Ascending aorta (tissue), 2 donors: ENCODE measurements at regions not wholly inside any gene's neighbourhood (a gene's known extent, or its start where the extent isn't known, plus 50 kb on each side); places are given as distances from the start of the nearest gene placed in this dataset.

ENCODE experiments used
- DNase-seq, 2 donors: peaks; one replicate each; pipeline ENCODE4 v3.0.0-alpha.2; 2019; ENCODE audit warnings: low spot score in 2 of 2
- H3K27ac ChIP-seq, 2 donors: fragments of 200-600 bp; sonication (generic); one replicate each; pipeline ENCODE4 v1.5.1; 2016 to 2017; ENCODE audit warnings: mild to moderate bottlenecking in 1 of 2
- H3K27me3 ChIP-seq: fragments of 200-600 bp; sonication (generic); one replicate; pipeline ENCODE4 v1.5.1; 2017
- H3K36me3 ChIP-seq, 2 donors: fragments of 200-600 bp; sonication (generic); one replicate each; pipeline ENCODE4 v1.5.1; 2016
- H3K4me1 ChIP-seq, 2 donors: fragments of 200-600 bp; sonication (generic); one replicate each; pipeline ENCODE4 v1.5.1; 2016 to 2017; ENCODE audit warnings: mild to moderate bottlenecking in 1 of 2
- H3K4me3 ChIP-seq, 2 donors: fragments of 200-600 bp; sonication (generic); one replicate each; pipeline ENCODE4 v1.5.1; 2016 to 2017; ENCODE audit warnings: mild to moderate bottlenecking in 1 of 2
- H3K9me3 ChIP-seq, 2 donors: fragments of 200-600 bp; sonication (generic); one replicate each; pipeline ENCODE4 v1.5.1; 2016
- intact Hi-C: fragments of 100-400 bp; cut with DNase I; formaldehyde crosslinking; loops from one replicate; pipeline ENCODE4 v1.15.1; 2023
- TF ChIP-seq, protein P1 (sequence below), 3 experiments: fragments of 200-600 bp in 2 of 3; fragments of 450-650 bp in 1 of 3; sonication (generic) in 2 of 3; IDR thresholded peaks; one replicate each; pipeline ENCODE4 v1.5.1; 2016 to 2019; ENCODE audit warnings: antibody characterized with exemption in 3 of 3, mild to moderate bottlenecking in 1 of 3, moderate library complexity in 1 of 3

DNA sequence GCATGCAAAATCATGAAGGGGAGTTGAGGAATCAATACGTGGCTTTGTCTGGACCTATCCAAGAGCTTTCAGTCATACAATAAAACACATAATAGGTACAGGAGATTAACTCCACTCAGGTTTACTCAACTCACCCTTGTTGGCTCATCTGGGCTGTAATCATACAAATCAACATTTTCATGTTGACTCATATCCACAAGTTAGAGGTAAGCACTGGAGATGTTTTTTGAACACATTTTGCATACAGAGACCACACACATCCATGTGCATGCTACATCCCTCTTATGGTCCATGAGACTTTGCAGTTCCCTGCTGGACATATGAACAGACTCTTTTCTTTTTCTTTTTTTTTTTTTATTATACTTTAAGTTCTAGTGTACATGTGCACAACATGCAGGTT, 336.9 kb upstream of the PIK3C3 start:
- Histone ChIP-seq H3K27me3 (no peaks in the 10 kb centered on the region), H3K27ac (no peak overlapping the region), H3K4me3 (no peak overlapping the region), H3K9me3 (no peaks in the 10 kb centered on the region), H3K36me3 (no peaks in the 10 kb centered on the region), H3K4me1 (no peaks in the 10 kb centered on the region)
- intact Hi-C loops: no loop called here
- DNase-seq: no peak
- TF ChIP-seq, protein P1, sequence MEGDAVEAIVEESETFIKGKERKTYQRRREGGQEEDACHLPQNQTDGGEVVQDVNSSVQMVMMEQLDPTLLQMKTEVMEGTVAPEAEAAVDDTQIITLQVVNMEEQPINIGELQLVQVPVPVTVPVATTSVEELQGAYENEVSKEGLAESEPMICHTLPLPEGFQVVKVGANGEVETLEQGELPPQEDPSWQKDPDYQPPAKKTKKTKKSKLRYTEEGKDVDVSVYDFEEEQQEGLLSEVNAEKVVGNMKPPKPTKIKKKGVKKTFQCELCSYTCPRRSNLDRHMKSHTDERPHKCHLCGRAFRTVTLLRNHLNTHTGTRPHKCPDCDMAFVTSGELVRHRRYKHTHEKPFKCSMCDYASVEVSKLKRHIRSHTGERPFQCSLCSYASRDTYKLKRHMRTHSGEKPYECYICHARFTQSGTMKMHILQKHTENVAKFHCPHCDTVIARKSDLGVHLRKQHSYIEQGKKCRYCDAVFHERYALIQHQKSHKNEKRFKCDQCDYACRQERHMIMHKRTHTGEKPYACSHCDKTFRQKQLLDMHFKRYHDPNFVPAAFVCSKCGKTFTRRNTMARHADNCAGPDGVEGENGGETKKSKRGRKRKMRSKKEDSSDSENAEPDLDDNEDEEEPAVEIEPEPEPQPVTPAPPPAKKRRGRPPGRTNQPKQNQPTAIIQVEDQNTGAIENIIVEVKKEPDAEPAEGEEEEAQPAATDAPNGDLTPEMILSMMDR (IDR thresholded peaks at IDR 0.05): no peak

DNA sequence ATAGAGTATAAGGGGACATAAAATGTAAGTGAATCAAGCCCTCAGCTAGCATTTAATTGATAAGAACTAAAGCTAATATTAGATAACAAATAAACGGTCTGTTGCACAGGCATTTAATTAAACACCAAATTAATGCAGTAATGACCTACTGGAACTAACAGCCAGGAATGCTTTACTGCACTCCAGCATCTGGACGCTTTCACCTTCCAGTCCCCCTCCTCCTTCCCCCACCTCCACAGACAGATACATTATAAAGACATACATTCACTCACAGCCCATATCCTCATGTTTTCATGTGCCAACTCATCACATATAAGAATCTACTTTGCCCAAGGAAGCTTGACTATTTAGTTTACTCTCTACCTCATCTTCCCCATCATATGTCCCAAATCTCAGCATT, 337.4 kb upstream of the PIK3C3 start:
- no peak overlapping the region for H3K27ac ChIP-seq
- H3K27me3 ChIP-seq: no peaks in the 10 kb centered on the region
- no peaks in the 10 kb centered on the region for H3K9me3 ChIP-seq
- intact Hi-C loops: no loop called here
- no peak overlapping the region for H3K4me3 ChIP-seq
- DNase-seq: no peak
- H3K4me1 ChIP-seq: no peaks in the 10 kb centered on the region
- H3K36me3 ChIP-seq: no peaks in the 10 kb centered on the region
- TF ChIP-seq, protein P1 (IDR thresholded peaks at IDR 0.05): no peak

DNA sequence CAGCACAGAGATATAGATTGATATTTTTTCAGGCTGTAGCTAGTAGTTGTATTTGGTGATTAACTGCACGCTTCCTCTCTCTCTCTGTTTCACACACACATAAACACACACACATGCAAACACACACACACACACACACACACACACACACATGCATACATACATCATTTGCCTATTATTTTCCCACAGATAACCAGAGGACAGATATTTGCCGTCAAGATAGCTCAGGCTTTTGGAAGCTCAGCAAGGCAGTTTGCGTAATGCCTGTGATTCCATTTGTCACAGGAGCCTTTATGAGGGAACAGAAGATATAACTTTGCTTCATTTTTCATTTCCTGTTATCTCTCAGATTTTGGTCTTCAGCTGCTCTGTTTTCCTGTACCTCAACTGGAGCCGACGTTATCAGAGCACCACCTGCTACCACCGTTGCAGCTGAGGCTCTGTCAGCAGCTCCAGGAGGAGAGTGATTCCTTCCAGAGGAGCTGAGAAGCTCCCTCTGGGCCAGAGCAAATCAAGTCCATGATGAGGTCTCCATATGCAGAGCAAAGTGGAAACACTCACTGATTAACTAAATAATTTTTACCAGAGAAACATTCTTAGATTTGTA, 341.9 kb upstream of the PIK3C3 start:
- TF ChIP-seq, protein P1 (IDR thresholded peaks at IDR 0.05): no peak
- H3K4me1 ChIP-seq: no peaks in the 10 kb centered on the region
- no peak for DNase-seq
- no peaks in the 10 kb centered on the region for H3K27me3 ChIP-seq
- intact Hi-C loops: no loop called here
- H3K36me3 ChIP-seq: no peaks in the 10 kb centered on the region
- no peaks in the 10 kb centered on the region for H3K9me3 ChIP-seq
- no peak overlapping the region for H3K27ac ChIP-seq
- H3K4me3 ChIP-seq: no peak overlapping the region

DNA sequence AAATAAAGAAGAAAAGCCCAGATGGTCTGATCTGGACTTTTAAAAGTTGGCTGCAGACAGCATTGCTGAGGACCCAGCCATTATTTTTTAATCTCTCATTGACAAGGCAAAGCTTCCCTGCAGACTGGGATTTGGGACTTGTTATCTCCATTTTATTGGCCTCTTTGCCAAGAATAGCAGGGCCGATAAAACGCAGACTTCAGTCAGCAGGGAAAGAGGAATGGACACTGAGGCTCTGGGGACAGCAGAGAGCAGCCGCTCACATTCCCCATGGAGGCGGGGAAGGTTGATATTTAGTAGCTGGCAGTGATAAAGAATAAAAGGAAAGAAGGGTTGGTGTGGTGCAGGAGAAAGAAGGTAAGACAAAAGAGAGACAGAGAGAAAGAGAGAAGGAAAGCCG, 350.1 kb upstream of the PIK3C3 start:
- TF ChIP-seq, protein P1 (IDR thresholded peaks at IDR 0.05): no peak
- Histone ChIP-seq H3K4me1 (no peaks in the 10 kb centered on the region), H3K27me3 (no peaks in the 10 kb centered on the region), H3K9me3 (no peaks in the 10 kb centered on the region), H3K36me3 (no peaks in the 10 kb centered on the region), H3K4me3 (no peak overlapping the region), H3K27ac (no peak overlapping the region)
- DNase-seq: no peak
- intact Hi-C loops: no loop called here

DNA sequence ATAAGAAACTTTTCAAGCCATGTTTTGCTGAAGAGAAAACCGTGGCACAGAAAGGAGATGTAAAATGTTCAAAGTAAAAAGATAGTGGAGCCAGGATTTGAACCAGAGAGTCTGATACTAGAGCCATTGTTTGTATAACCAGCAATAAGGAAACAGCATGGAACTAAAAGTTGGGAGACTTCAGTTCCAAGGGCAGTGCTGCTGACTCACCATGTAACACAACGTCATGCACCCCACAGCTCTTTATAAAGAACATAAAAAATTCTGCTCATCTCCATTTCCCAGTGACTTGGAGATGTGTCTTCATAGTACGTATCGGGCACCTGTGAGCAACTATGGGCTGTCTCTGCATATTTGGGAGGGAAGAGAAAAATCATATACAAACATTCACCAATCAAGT, 353.0 kb upstream of the PIK3C3 start:
- no peak overlapping the region for H3K27ac ChIP-seq
- no peaks in the 10 kb centered on the region for H3K27me3 ChIP-seq
- no peaks in the 10 kb centered on the region for H3K36me3 ChIP-seq
- TF ChIP-seq, protein P1 (IDR thresholded peaks at IDR 0.05): no peak
- no peaks in the 10 kb centered on the region for H3K9me3 ChIP-seq
- intact Hi-C loops: no loop called here
- no peak overlapping the region for H3K4me3 ChIP-seq
- H3K4me1 ChIP-seq: no peaks in the 10 kb centered on the region
- no peak for DNase-seq
